ENCODE measurements at regions not wholly inside any gene's neighbourhood (a gene's known extent, or its start where the extent isn't known, plus 50 kb on each side); places are given as distances from the start of the nearest gene placed in this dataset.

GRCh38 chr21:23900727-23901126 is 1706.6 kb downstream of the MRPL39 start:
- no peaks in the 10 kb centered on the region for H3K27me3 ChIP-seq
- H3K4me1 ChIP-seq: no peaks in the 10 kb centered on the region
- no peaks in the 10 kb centered on the region for H3K36me3 ChIP-seq
- no peak overlapping the region for H3K4me3 ChIP-seq (ENCODE audit: low read depth, low read length)
- TF ChIP-seq, protein P1, sequence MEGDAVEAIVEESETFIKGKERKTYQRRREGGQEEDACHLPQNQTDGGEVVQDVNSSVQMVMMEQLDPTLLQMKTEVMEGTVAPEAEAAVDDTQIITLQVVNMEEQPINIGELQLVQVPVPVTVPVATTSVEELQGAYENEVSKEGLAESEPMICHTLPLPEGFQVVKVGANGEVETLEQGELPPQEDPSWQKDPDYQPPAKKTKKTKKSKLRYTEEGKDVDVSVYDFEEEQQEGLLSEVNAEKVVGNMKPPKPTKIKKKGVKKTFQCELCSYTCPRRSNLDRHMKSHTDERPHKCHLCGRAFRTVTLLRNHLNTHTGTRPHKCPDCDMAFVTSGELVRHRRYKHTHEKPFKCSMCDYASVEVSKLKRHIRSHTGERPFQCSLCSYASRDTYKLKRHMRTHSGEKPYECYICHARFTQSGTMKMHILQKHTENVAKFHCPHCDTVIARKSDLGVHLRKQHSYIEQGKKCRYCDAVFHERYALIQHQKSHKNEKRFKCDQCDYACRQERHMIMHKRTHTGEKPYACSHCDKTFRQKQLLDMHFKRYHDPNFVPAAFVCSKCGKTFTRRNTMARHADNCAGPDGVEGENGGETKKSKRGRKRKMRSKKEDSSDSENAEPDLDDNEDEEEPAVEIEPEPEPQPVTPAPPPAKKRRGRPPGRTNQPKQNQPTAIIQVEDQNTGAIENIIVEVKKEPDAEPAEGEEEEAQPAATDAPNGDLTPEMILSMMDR (IDR thresholded peaks at IDR 0.05; ENCODE audit: low read depth, low read length): no peak
- no peaks in the 10 kb centered on the region for H3K9me3 ChIP-seq
- DNase-seq: no peak

GRCh38 chr21:23899561-23899960 is 1707.7 kb downstream of the MRPL39 start:
- Histone ChIP-seq H3K27me3 (no peaks in the 10 kb centered on the region), H3K4me1 (no peaks in the 10 kb centered on the region), H3K9me3 (no peaks in the 10 kb centered on the region), H3K4me3 (ENCODE audit: low read depth, low read length) (no peak overlapping the region), H3K36me3 (no peaks in the 10 kb centered on the region)
- TF ChIP-seq, protein P1 (IDR thresholded peaks at IDR 0.05; ENCODE audit: low read depth, low read length): no peak
- DNase-seq: no peak

DNA sequence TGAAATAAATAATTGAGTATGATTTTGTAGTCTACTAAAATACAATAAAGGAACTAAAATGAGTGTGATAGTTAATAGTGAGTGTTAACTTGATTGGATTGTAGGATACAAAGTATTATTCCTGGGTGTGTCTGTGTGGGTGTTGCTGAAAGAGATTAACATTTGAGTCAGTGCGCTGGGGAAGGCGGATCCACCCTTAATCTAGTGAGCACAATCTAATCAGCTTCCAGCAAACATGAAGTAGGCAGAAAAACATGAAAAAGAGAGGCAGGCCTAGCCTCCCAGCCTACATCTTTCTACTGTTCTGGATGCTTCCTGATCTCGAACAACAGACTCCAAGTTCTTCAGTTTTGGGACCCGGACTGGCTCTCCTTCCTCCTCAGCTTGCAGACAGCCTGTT is 1716.6 kb downstream of the MRPL39 start:
- TF ChIP-seq, protein P1 (IDR thresholded peaks at IDR 0.05; ENCODE audit: low read depth, low read length): no peak

GRCh38 chr21:23887725-23888306 is 1719.5 kb downstream of the MRPL39 start:
- H3K36me3 ChIP-seq: no peaks in the 10 kb centered on the region
- H3K9me3 ChIP-seq: no peaks in the 10 kb centered on the region
- TF ChIP-seq, protein P1 (IDR thresholded peaks at IDR 0.05; ENCODE audit: low read depth, low read length): no peak
- no peak overlapping the region for H3K4me3 ChIP-seq (ENCODE audit: low read depth, low read length)
- H3K27me3 ChIP-seq: no peaks in the 10 kb centered on the region
- no peaks in the 10 kb centered on the region for H3K4me1 ChIP-seq
- no peak for DNase-seq

More for the DNA sequence above, 1716.6 kb downstream of the MRPL39 start:
- H3K36me3 ChIP-seq: no peaks in the 10 kb centered on the region
- H3K4me3 ChIP-seq (ENCODE audit: low read depth, low read length): no peak overlapping the region
- H3K4me1 ChIP-seq: no peaks in the 10 kb centered on the region
- no peaks in the 10 kb centered on the region for H3K27me3 ChIP-seq
- no peaks in the 10 kb centered on the region for H3K9me3 ChIP-seq
- no peak for DNase-seq

DNA sequence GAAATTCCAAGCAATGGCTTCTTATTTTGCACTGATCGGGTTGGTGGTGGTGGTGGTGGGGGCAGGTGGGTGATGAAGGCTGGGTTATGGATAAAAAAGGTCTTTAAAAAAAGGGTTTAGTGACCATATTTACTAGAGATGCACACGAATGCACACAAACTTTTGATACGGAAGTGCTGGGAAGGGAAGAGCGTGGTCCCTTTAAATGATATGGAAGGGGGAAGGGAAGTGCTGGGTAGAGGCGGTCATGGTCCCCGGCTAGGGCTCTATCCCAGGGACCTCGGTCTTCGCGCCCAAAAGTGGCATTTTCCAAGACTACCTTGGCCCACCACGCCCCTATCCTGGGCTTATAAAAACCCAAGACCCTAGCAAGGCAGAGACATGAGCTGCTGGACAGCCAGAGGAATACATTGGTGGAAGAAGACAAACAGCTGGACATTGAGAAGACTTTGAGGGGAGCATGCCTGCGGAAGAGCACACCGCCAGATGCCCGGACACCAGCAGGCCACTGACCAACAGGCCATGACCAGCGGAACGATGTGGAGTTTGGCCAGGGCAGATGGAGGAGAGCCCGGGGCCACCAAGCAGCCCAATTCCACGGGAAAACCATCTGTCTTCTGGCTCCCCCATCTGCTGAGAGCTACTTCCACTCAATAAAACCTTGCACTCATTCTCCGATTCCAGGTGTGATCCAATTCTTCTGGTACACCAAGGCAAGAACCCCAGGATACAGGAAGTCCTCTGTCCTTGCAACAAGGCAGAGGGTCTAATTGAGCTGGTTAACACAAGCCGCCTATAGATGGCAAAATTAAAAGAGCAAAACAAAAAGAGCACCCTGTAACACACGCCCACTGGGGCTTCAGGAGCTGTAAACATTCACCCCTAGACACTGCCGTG is 1720.2 kb downstream of the MRPL39 start:
- no peak for DNase-seq
- TF ChIP-seq, protein P1 (IDR thresholded peaks at IDR 0.05; ENCODE audit: low read depth, low read length): no peak
- Histone ChIP-seq H3K36me3 (no peaks in the 10 kb centered on the region), H3K9me3 (no peaks in the 10 kb centered on the region), H3K4me1 (no peaks in the 10 kb centered on the region), H3K4me3 (ENCODE audit: low read depth, low read length) (no peak overlapping the region), H3K27me3 (no peaks in the 10 kb centered on the region)

- no peak for DNase-seq
- no peaks in the 10 kb centered on the region for H3K27me3 ChIP-seq
- TF ChIP-seq, protein P1 (IDR thresholded peaks at IDR 0.05; ENCODE audit: low read depth, low read length): no peak
- no peaks in the 10 kb centered on the region for H3K9me3 ChIP-seq
- no peaks in the 10 kb centered on the region for H3K36me3 ChIP-seq
- H3K4me1 ChIP-seq: no peaks in the 10 kb centered on the region
- no peak overlapping the region for H3K4me3 ChIP-seq (ENCODE audit: low read depth, low read length)
Measured at GRCh38 chr21:23881783-23882182, 1725.5 kb downstream of the MRPL39 start.
